HEK293 (cell line): ENCODE measurements at regions not wholly inside any gene's neighbourhood (a gene's known extent, or its start where the extent isn't known, plus 50 kb on each side); places are given as distances from the start of the nearest gene placed in this dataset.

Experiments
- CTCF ChIA-PET: fragments of 350-600 bp; formaldehyde crosslinking; extraction: SDS; loops from one replicate; lab custom pipeline; 2021; ENCODE audit warnings: antibody characterized with exemption; lab: Yijun Ruan, JAX
- POLR2A ChIA-PET: fragments of 300-600 bp; formaldehyde crosslinking; extraction: SDS; loops from one replicate; lab custom pipeline; 2020; ENCODE audit warnings: antibody characterized with exemption, inconsistent platforms; lab: Yijun Ruan, JAX
- H3K27ac ChIP-seq: fragments of 200-500 bp; sonication (Bioruptor generic); 2 replicates; pipeline ENCODE4 v1.5.1; 2014; ENCODE audit warnings: low read depth, low read length, control low read depth, inconsistent platforms; ENCODE audit errors: extremely low read depth
- H3K36me3 ChIP-seq, 2 experiments: fragments of 200-500 bp in 1 of 2; sonication (Bioruptor generic) in 1 of 2; 1 replicate in 1 of 2; 2 replicates in 1 of 2; pipeline ENCODE4 v1.5.1; 2014 to 2017; ENCODE audit warnings: inconsistent platforms in 2 of 2, low read length in 2 of 2; ENCODE audit not compliant: control insufficient read depth in 2 of 2, insufficient read depth in 1 of 2
- H3K4me1 ChIP-seq: fragments of 200-500 bp; sonication (Bioruptor generic); 2 replicates; pipeline ENCODE4 v1.5.1; 2014; ENCODE audit warnings: mild to moderate bottlenecking, low read length, inconsistent platforms; ENCODE audit not compliant: control insufficient read depth, insufficient read depth
- H3K4me3 ChIP-seq: 2 replicates; pipeline ENCODE4 v1.5.1; 2011; ENCODE audit warnings: low read depth, mild to moderate bottlenecking, control low read depth, low read length, moderate library complexity
- H3K9me3 ChIP-seq: fragments of 200-500 bp; sonication (Bioruptor generic); 2 replicates; pipeline ENCODE4 v1.5.1; 2014; ENCODE audit warnings: low read depth, low read length, inconsistent platforms; ENCODE audit not compliant: control insufficient read depth, insufficient read depth
- BCL11B ChIP-seq: fragments of 450-650 bp; formaldehyde crosslinking; IDR thresholded peaks from 2 replicates; pipeline ENCODE4 v1.5.1; 2016; ENCODE audit warnings: low read depth, missing biosample characterization, missing genetic modification characterization
- FEZF1 ChIP-seq: fragments of 450-650 bp; formaldehyde crosslinking; IDR thresholded peaks from 2 replicates; pipeline ENCODE4 v1.5.1; 2016; ENCODE audit warnings: missing biosample characterization, missing genetic modification characterization
- HIC1 ChIP-seq: fragments of 450-650 bp; formaldehyde crosslinking; IDR thresholded peaks from 2 replicates; pipeline ENCODE4 v1.5.1; 2016; ENCODE audit warnings: missing biosample characterization, missing genetic modification characterization
- KLF1 ChIP-seq: fragments of 450-650 bp; formaldehyde crosslinking; IDR thresholded peaks from 2 replicates; pipeline ENCODE4 v1.5.1; 2016; ENCODE audit warnings: missing biosample characterization, missing genetic modification characterization
- OSR2 ChIP-seq: fragments of 450-650 bp; formaldehyde crosslinking; IDR thresholded peaks from 2 replicates; pipeline ENCODE4 v1.5.1; 2016; ENCODE audit warnings: missing biosample characterization, missing genetic modification characterization
- OVOL3 ChIP-seq: fragments of 450-650 bp; formaldehyde crosslinking; IDR thresholded peaks from 2 replicates; pipeline ENCODE4 v1.5.1; 2016; ENCODE audit warnings: missing biosample characterization, missing genetic modification characterization
- PRDM1 ChIP-seq: fragments of 450-650 bp; formaldehyde crosslinking; IDR thresholded peaks from 2 replicates; pipeline ENCODE4; 2016; ENCODE audit warnings: missing biosample characterization, missing genetic modification characterization
- SCRT1 ChIP-seq: fragments of 450-650 bp; formaldehyde crosslinking; IDR thresholded peaks from 2 replicates; pipeline ENCODE4 v1.5.1; 2016; ENCODE audit warnings: missing biosample characterization, missing genetic modification characterization, borderline replicate concordance
- YY2 ChIP-seq: fragments of 450-650 bp; formaldehyde crosslinking; IDR thresholded peaks from 2 replicates; pipeline ENCODE4 v1.5.1; 2016; ENCODE audit warnings: missing biosample characterization, missing genetic modification characterization
- ZNF19 ChIP-seq: fragments of 450-650 bp; formaldehyde crosslinking; IDR thresholded peaks from 2 replicates; pipeline ENCODE4; 2016; ENCODE audit warnings: missing biosample characterization, missing genetic modification characterization, low read depth
- ZNF26 ChIP-seq: fragments of 450-650 bp; formaldehyde crosslinking; IDR thresholded peaks from 2 replicates; pipeline ENCODE4 v1.5.1; 2016; ENCODE audit warnings: missing biosample characterization, missing genetic modification characterization
- ZNF274 ChIP-seq, 2 experiments: fragments of 200-500 bp in 1 of 2; fragments of 450-650 bp in 1 of 2; sonication (Bioruptor generic) in 1 of 2; formaldehyde crosslinking in 1 of 2; IDR thresholded peaks; 2 replicates each; pipeline versions ENCODE4 v1.5.1 to v1.6.1; 2014 to 2016; ENCODE audit warnings: borderline replicate concordance in 1 of 2, inconsistent platforms in 1 of 2, low read length in 1 of 2, missing biosample characterization in 1 of 2, missing genetic modification characterization in 1 of 2
- ZNF580 ChIP-seq: fragments of 450-650 bp; formaldehyde crosslinking; IDR thresholded peaks from 2 replicates; pipeline ENCODE4 v1.5.1; 2016; ENCODE audit warnings: missing biosample characterization, missing genetic modification characterization
- ZNF624 ChIP-seq: fragments of 450-650 bp; formaldehyde crosslinking; IDR thresholded peaks from 2 replicates; pipeline ENCODE4 v1.5.1; 2017; ENCODE audit warnings: missing biosample characterization, missing genetic modification characterization
- ZNF629 ChIP-seq: fragments of 450-650 bp; formaldehyde crosslinking; IDR thresholded peaks from 2 replicates; pipeline ENCODE4 v1.5.1; 2017; ENCODE audit warnings: missing biosample characterization, missing genetic modification characterization
- ZNF664 ChIP-seq: fragments of 450-650 bp; formaldehyde crosslinking; IDR thresholded peaks from 2 replicates; pipeline ENCODE4 v1.5.1; 2016; ENCODE audit warnings: missing biosample characterization, missing genetic modification characterization
- ZNF776 ChIP-seq: fragments of 450-650 bp; formaldehyde crosslinking; IDR thresholded peaks from 2 replicates; pipeline ENCODE4 v1.5.0; 2017; ENCODE audit warnings: missing biosample characterization, missing genetic modification characterization, borderline replicate concordance
- ZNF837 ChIP-seq: fragments of 450-650 bp; formaldehyde crosslinking; IDR thresholded peaks from 2 replicates; pipeline ENCODE4 v1.5.1; 2016; ENCODE audit warnings: missing biosample characterization, missing genetic modification characterization
- ZXDB ChIP-seq: fragments of 450-650 bp; formaldehyde crosslinking; IDR thresholded peaks from 2 replicates; pipeline ENCODE4 v1.5.1; 2016; ENCODE audit warnings: missing biosample characterization, missing genetic modification characterization
- TF ChIP-seq, protein P1 (sequence below): fragments of 450-650 bp; IDR thresholded peaks from 2 replicates; pipeline ENCODE4 v1.5.1; 2018; ENCODE audit warnings: missing biosample characterization, mild to moderate bottlenecking, missing genetic modification characterization

DNA sequence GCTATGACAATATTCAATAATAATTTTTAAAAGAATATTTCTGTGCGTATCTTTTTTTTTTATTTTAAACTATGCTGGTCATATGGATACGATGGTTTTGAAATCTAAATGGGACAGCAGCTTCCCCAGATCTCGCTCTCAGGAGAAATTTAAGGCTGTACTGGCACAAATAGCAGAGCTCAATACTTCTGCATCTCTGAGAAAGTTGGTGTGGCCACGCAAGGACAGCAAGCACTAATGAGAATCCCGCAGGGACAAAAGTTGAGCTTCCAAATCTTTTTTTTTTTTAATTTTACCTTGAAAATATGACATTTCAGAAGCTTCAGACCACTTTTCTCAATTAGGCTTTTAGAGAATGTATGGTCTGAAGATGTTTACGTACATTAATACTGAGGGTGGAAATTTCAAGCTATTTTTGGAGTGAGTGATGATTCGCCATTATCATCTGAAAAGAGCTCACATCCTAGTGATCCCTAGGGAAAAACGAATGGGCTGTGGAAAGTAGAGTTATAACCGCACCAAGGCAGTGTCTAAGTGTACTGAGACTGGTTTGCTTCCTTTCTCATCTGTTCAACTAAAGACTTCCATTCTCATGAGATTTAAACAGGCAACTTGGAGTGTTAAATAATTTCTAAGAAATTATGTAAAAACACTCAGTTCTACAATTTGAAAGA is 840.0 kb downstream of the C6orf118 start:
- CTCF ChIA-PET: no interaction called here
- TF ChIP-seq ZNF624 (tag by site-specific recombination) (no peak), ZNF274 (IDR thresholded peaks at IDR 0.05; ENCODE audit: low read length) (no peak), ZNF274 (tag by site-specific recombination; IDR thresholded peaks at IDR 0.05; ENCODE audit: borderline replicate concordance) (no peak), SCRT1 (tag by site-specific recombination) (no peak), ZNF580 (tag by site-specific recombination) (no peak), ZNF776 (tag by site-specific recombination) (no peak)
- Histone ChIP-seq H3K4me3 (no peak overlapping the region), H3K4me1 (no peaks in the 10 kb centered on the region), H3K9me3 (no peaks in the 10 kb centered on the region), H3K27ac (no peak overlapping the region), H3K36me3 (no peaks in the 10 kb centered on the region)
- POLR2A ChIA-PET: no interaction called here

GRCh38 chr6:164455835-164456234 is 853.6 kb downstream of the C6orf118 start:
- Histone ChIP-seq H3K4me1 (no peaks in the 10 kb centered on the region), H3K36me3 (no peaks in the 10 kb centered on the region)
- CTCF ChIA-PET: interaction anchor here (0.7 kb wide), 1 partner anchor 788 kb away, joined by 5 read pairs; no protein-coding TSS in a partner anchor
- TF ChIP-seq OSR2 (tag by site-specific recombination): no peak
- TF ChIP-seq BCL11B (tag by site-specific recombination): no peak
- TF ChIP-seq ZNF664 (tag by site-specific recombination): no peak
- no peak for TF ChIP-seq PRDM1 (tag by site-specific recombination)
- no peak for TF ChIP-seq ZNF837 (tag by site-specific recombination)
- TF ChIP-seq ZNF19 (tag by site-specific recombination): no peak
- TF ChIP-seq ZNF26 (tag by site-specific recombination): no peak
- TF ChIP-seq OVOL3 (tag by site-specific recombination): no peak
- no peak for TF ChIP-seq ZXDB (tag by site-specific recombination)
- no peak for TF ChIP-seq ZNF629 (tag by site-specific recombination)
- TF ChIP-seq HIC1 (tag by site-specific recombination): no peak
- TF ChIP-seq, protein P1, sequence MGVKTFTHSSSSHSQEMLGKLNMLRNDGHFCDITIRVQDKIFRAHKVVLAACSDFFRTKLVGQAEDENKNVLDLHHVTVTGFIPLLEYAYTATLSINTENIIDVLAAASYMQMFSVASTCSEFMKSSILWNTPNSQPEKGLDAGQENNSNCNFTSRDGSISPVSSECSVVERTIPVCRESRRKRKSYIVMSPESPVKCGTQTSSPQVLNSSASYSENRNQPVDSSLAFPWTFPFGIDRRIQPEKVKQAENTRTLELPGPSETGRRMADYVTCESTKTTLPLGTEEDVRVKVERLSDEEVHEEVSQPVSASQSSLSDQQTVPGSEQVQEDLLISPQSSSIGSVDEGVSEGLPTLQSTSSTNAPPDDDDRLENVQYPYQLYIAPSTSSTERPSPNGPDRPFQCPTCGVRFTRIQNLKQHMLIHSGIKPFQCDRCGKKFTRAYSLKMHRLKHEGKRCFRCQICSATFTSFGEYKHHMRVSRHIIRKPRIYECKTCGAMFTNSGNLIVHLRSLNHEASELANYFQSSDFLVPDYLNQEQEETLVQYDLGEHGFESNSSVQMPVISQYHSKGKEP (tag by site-specific recombination): no peak
- no peak for TF ChIP-seq YY2 (tag by site-specific recombination)
- no peak for TF ChIP-seq FEZF1 (tag by site-specific recombination)
- no peak for TF ChIP-seq KLF1 (tag by site-specific recombination)
- TF ChIP-seq, all 188 proteins: peak for 0
- Histone ChIP-seq H3K4me3 (no peak overlapping the region), H3K27ac (no peak overlapping the region), H3K9me3 (no peaks in the 10 kb centered on the region)
- POLR2A ChIA-PET: no interaction called here
